OCI-LY1 (cell line): ENCODE measurements at regions not wholly inside any gene's neighbourhood (a gene's known extent, or its start where the extent isn't known, plus 50 kb on each side); places are given as distances from the start of the nearest gene placed in this dataset.
"Not testable (repeated sequence)": the region's sequence is repeated elsewhere in the genome, so short reads cannot be mapped to it uniquely, and the experiment has no call there.

Experiments
- H2AFZ ChIP-seq: fragments of 200-600 bp; sonication (generic), shearing (Covaris generic); 2 replicates; pipeline ENCODE4 v1.6.0; 2014; ENCODE audit warnings: antibody characterized with exemption, mild to moderate bottlenecking, low read length
- H3F3A ChIP-seq: fragments of 200-600 bp; sonication (generic), shearing (Covaris generic); 2 replicates; pipeline ENCODE4 v1.6.0; 2014; ENCODE audit warnings: mild to moderate bottlenecking, antibody characterized with exemption, low read length, moderate library complexity; ENCODE audit not compliant: insufficient read depth
- H3K27ac ChIP-seq: fragments of 200-600 bp; sonication (generic); 2 replicates; pipeline ENCODE4 v1.5.1; 2014; ENCODE audit warnings: low read length, mixed run types, mild to moderate bottlenecking, low read depth; ENCODE audit not compliant: poor library complexity, severe bottlenecking
- H3K27me3 ChIP-seq: fragments of 200-600 bp; sonication (generic); 2 replicates; pipeline ENCODE4 v1.6.0; 2014; ENCODE audit warnings: antibody characterized with exemption, mild to moderate bottlenecking, low read length, moderate library complexity; ENCODE audit not compliant: insufficient read depth
- H3K36me3 ChIP-seq: fragments of 200-600 bp; sonication (generic); 2 replicates; pipeline ENCODE4 v1.6.1; 2014; ENCODE audit warnings: mild to moderate bottlenecking, antibody characterized with exemption, low read length, moderate library complexity, mixed read lengths; ENCODE audit not compliant: insufficient read depth
- H3K4me1 ChIP-seq: fragments of 200-600 bp; sonication (generic); 2 replicates; pipeline ENCODE4 v1.5.1; 2014; ENCODE audit warnings: mild to moderate bottlenecking, low read length, moderate library complexity; ENCODE audit not compliant: insufficient read depth, severe bottlenecking
- H3K4me2 ChIP-seq: fragments of 200-600 bp; sonication (generic), shearing (Covaris generic); 2 replicates; pipeline ENCODE4 v1.6.1; 2014; ENCODE audit warnings: low read length
- H3K4me3 ChIP-seq: fragments of 200-600 bp; sonication (generic); 2 replicates; pipeline ENCODE4 v1.5.1; 2014; ENCODE audit warnings: low read length, low read depth, mild to moderate bottlenecking, mixed read lengths; ENCODE audit not compliant: poor library complexity, severe bottlenecking
- H3K79me2 ChIP-seq: fragments of 200-600 bp; shearing (Covaris generic); 2 replicates; pipeline ENCODE4 v1.6.1; 2016; ENCODE audit warnings: mixed run types, low read length, mixed read lengths; ENCODE audit not compliant: insufficient read depth
- H3K9ac ChIP-seq: fragments of 200-600 bp; sonication (generic), shearing (Covaris generic); 2 replicates; pipeline ENCODE4 v1.6.1; 2014; ENCODE audit warnings: mild to moderate bottlenecking, low read length, mixed read lengths
- H3K9me2 ChIP-seq: fragments of 200-600 bp; sonication (generic), shearing (Covaris generic); 2 replicates; pipeline ENCODE4 v1.6.1; 2014; ENCODE audit warnings: low read depth, mild to moderate bottlenecking, low read length, mixed read lengths
- H3K9me3 ChIP-seq: fragments of 200-600 bp; shearing (Covaris generic); 2 replicates; pipeline ENCODE4 v1.6.1; 2014; ENCODE audit warnings: low read length, mixed read lengths
- H4K20me1 ChIP-seq: fragments of 200-600 bp; sonication (generic), shearing (Covaris generic); 2 replicates; pipeline ENCODE4 v1.6.0; 2016; ENCODE audit warnings: mild to moderate bottlenecking, low read length; ENCODE audit not compliant: insufficient read depth
- CTCF ChIP-seq: fragments of 200-600 bp; sonication (generic), shearing (Covaris generic); IDR thresholded peaks from 2 replicates; pipeline ENCODE4 v1.5.1; 2017; ENCODE audit warnings: mild to moderate bottlenecking, antibody characterized with exemption, low read length, moderate library complexity, mixed read lengths
- EZH2 ChIP-seq: fragments of 200-600 bp; sonication (generic), shearing (Covaris generic); IDR thresholded peaks from 2 replicates; pipeline ENCODE4 v1.8.0; 2017; ENCODE audit warnings: borderline replicate concordance, mixed run types, mild to moderate bottlenecking, antibody characterized with exemption, low read length, moderate library complexity, mixed read lengths

DNA sequence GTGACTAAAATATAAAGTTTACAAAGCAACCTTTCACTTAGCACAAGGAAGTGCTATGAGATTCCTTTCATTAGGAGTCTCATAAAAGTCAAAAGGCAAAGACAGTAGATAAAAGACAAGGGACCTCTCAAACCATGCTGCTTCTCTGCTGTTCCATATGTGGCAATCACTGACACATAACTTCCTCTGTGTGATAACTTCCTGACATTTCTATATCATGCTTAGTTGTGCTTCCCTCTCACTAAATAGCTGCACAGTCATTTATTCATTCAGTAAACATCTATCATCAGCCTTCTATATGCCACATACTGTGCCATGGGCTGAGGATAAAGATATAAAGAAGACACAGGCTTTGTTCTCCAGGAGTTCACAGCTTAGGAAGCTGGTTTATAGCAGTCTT, 214.8 kb upstream of the GRIK2 start:
- no peak overlapping the region for H3K4me2 ChIP-seq
- no peaks in the 10 kb centered on the region for H3K27me3 ChIP-seq
- H3F3A ChIP-seq = no peaks in the 10 kb centered on the region
- no peaks in the 10 kb centered on the region for H3K9me2 ChIP-seq
- no peak overlapping the region for H3K27ac ChIP-seq
- H3K4me3 ChIP-seq = no peak overlapping the region
- H3K36me3 ChIP-seq = no peaks in the 10 kb centered on the region
- no peaks in the 10 kb centered on the region for H3K79me2 ChIP-seq
- H4K20me1 ChIP-seq = no peaks in the 10 kb centered on the region
- no peaks in the 10 kb centered on the region for H3K4me1 ChIP-seq
- no peaks in the 10 kb centered on the region for H3K9me3 ChIP-seq
- H2AFZ ChIP-seq = no peak overlapping the region
- H3K9ac ChIP-seq = no peak overlapping the region
- no peak for TF ChIP-seq EZH2
- no peak for TF ChIP-seq CTCF

DNA sequence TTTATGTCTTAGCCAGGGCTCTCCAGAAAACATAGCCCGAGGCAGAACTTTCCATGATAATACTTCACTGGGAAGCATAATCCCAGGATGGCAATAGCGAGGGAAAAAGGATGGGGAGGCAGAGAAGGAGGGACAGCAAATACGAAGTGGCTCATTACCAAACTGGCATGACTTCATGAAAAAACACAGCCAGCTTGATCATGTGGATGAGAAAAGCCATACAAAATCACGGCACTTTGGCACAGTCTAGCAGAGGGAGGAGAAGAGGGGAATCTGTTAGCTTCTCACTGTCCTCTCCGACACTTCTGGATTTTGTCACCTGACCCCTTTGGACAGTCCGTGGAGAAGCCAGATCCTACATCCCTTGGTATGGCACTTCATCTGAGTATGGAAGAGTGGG, 212.5 kb upstream of the GRIK2 start:
- Histone ChIP-seq H4K20me1 (no peaks in the 10 kb centered on the region), H3K4me2 (no peak overlapping the region), H3K9ac (no peak overlapping the region), H3K27me3 (no peaks in the 10 kb centered on the region), H3K4me3 (no peak overlapping the region), H3K9me3 (no peaks in the 10 kb centered on the region), H3K36me3 (no peaks in the 10 kb centered on the region), H3K27ac (no peak overlapping the region), H3K79me2 (no peaks in the 10 kb centered on the region), H3K4me1 (no peaks in the 10 kb centered on the region), H3F3A (no peaks in the 10 kb centered on the region), H3K9me2 (no peaks in the 10 kb centered on the region), H2AFZ (no peak overlapping the region)
- no peak for TF ChIP-seq CTCF
- TF ChIP-seq EZH2 = no peak

DNA sequence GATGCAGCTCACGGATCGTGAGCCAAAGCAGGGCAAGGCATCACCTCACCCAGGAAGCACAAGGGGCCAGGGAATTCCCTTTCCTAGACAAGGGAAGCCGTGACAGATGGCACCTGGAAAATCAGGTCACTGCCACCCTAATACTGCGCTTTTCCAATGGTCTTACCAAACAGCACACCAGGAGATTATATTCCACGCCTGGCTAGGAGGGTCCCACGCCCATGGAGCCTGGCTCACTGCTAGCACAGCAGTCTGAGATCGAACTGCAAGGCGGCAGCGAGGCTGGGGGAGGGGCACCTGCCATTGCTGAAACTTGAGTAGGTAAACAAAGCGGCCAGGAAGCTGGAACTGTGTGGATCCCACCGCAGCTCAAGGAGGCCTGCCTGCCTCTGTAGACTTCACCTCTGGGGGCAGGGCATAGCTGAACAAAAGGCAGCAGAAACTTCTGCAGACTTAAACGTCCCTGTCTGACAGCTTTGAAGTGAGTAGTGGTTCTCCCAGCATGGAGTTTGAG, 205.2 kb upstream of the GRIK2 start:
- H3F3A ChIP-seq, H3K27ac ChIP-seq, H3K9me2 ChIP-seq, H3K4me1 ChIP-seq, H3K79me2 ChIP-seq, H3K4me3 ChIP-seq, H3K9ac ChIP-seq, H3K9me3 ChIP-seq, H2AFZ ChIP-seq, H4K20me1 ChIP-seq, H3K4me2 ChIP-seq, H3K27me3 ChIP-seq, H3K36me3 ChIP-seq: not testable (repeated sequence)

- Histone ChIP-seq H2AFZ (no peak overlapping the region), H3K9me3 (no peaks in the 10 kb centered on the region)
Observed at GRCh38 chr6:101195588-101195987, 197.9 kb upstream of the GRIK2 start.

More at GRCh38 chr6:101195588-101195987, 197.9 kb upstream of the GRIK2 start:
- H3K9ac ChIP-seq = no peak overlapping the region
- H3K4me3 ChIP-seq = no peak overlapping the region
- H4K20me1 ChIP-seq = no peaks in the 10 kb centered on the region
- H3K27me3 ChIP-seq = no peaks in the 10 kb centered on the region
- H3K4me2 ChIP-seq = no peak overlapping the region
- no peaks in the 10 kb centered on the region for H3K79me2 ChIP-seq
- H3F3A ChIP-seq = no peaks in the 10 kb centered on the region
- no peak for TF ChIP-seq EZH2
- TF ChIP-seq CTCF = no peak
- H3K27ac ChIP-seq = no peak overlapping the region
- no peaks in the 10 kb centered on the region for H3K9me2 ChIP-seq
- no peaks in the 10 kb centered on the region for H3K36me3 ChIP-seq
- H3K4me1 ChIP-seq = no peaks in the 10 kb centered on the region
